Heart right ventricle (tissue), 16 donors: ENCODE measurements at regions not wholly inside any gene's neighbourhood (a gene's known extent, or its start where the extent isn't known, plus 50 kb on each side); places are given as distances from the start of the nearest gene placed in this dataset.
A peak's percentile ranks its signal among the peaks of the same experiment; 100 is the strongest.
"Not testable (repeated sequence)": the region's sequence is repeated elsewhere in the genome, so short reads cannot be mapped to it uniquely, and the experiment has no call there.

Experiments
- ATAC-seq, 8 donors: fragments of 200-7000 bp; cut with Tn5 transposase; one replicate each; pipeline ENCODE4 v1.9.1; 2020; ENCODE audit warnings: mild to moderate bottlenecking in 8 of 8, moderate library complexity in 8 of 8, moderate number of reproducible peaks in 1 of 8
- DNase-seq, 2 donors: peaks; one replicate each; pipeline ENCODE4 v3.0.0-alpha.2; 2020
- H3K27ac ChIP-seq, 10 donors: fragments of 200-600 bp; sonication (generic) in 2 of 10; one replicate each; pipeline versions ENCODE4 v1.5.0 to v1.8.0; 2020 to 2022; ENCODE audit warnings: mild to moderate bottlenecking in 3 of 10
- H3K27me3 ChIP-seq, 7 donors: fragments of 200-600 bp; one replicate each; pipeline ENCODE4 v1.8.0; 2021 to 2022; ENCODE audit warnings: mild to moderate bottlenecking in 2 of 7
- H3K36me3 ChIP-seq, 9 donors: fragments of 200-600 bp; sonication (generic) in 1 of 9; one replicate each; pipeline versions ENCODE4 v1.5.0 to v1.8.0; 2020 to 2022; ENCODE audit warnings: mild to moderate bottlenecking in 2 of 9
- H3K4me1 ChIP-seq, 9 donors: fragments of 200-600 bp; sonication (generic) in 1 of 9; one replicate each; pipeline versions ENCODE4 v1.5.0 to v1.8.0; 2020 to 2022; ENCODE audit warnings: mild to moderate bottlenecking in 4 of 9
- H3K4me3 ChIP-seq, 10 donors: fragments of 200-600 bp; sonication (generic) in 2 of 10; one replicate each; pipeline versions ENCODE4 v1.5.0 to v1.8.0; 2020 to 2022; ENCODE audit warnings: mild to moderate bottlenecking in 7 of 10, moderate library complexity in 2 of 10
- H3K9me3 ChIP-seq, 11 donors: fragments of 200-600 bp in 10 of 11; sonication (generic) in 2 of 11; one replicate each; pipeline versions ENCODE4 v1.5.0 to v1.8.0; 2013 to 2022; ENCODE audit warnings: mild to moderate bottlenecking in 2 of 11, control low read depth in 1 of 11, moderate library complexity in 1 of 11
- CTCF ChIP-seq, 9 donors: fragments of 200-600 bp; sonication (generic) in 2 of 9; IDR thresholded peaks; one replicate each; pipeline versions ENCODE4 v1.5.0 to v1.8.0; 2021 to 2022; ENCODE audit warnings: antibody characterized with exemption in 9 of 9, mild to moderate bottlenecking in 5 of 9, moderate library complexity in 1 of 9
- WGBS, 2 donors: extraction: QIAGEN DNeasy Blood & Tissue Kit; methylation state at CpG; one replicate each; pipeline ENCODE4 v1.1.7; 2013; ENCODE audit warnings: inconsistent platforms in 1 of 2; 5-methylcytosine and 5-hydroxymethylcytosine counted together
- intact Hi-C, 10 donors: fragments of 100-400 bp; cut with DNase I; formaldehyde crosslinking; loops; one replicate each; pipeline versions ENCODE4 v1.11.1 to v1.14.2; 2022
- donor health status: Arrhythmogenic right ventricular cardiomyopathy.
- donor health status: ischemic (EF 13 %, LVEDD 7.1; RV severe dilation, severe dysfunction).
- donor health status: healthy with polysubstance abuse.
- donor health status: DM: no; HTN: yes; CAD: no.
- donor health status: DM: no; HTN: no; CAD: no.
- donor health status: ischemic (EF 25% LVEDD 6.9; RV normal size, moderate dysfunction).
- donor health status: ischemic (EF 25% LVEDD 5.7; RV mildly dilated, moderate dysfunction).
- donor health status: healthy.
- donor health status: DM: yes; HTN: yes; CAD: no.
- donor health status: Ischemic cardiomyopathy.
- donor health status: ischemic (EF 35%, LVEDD 5.7; RV mildly dilated, moderate dysfunction).
- donor health status: nonischemic (EF 11% LVEDD 7.7; RV severe dilation, severe dysfunction).
- donor health status: DM: yes; HTN: yes; CAD: no.
- donor health status: PGD.
- donor health status: ischemic (EF 29% LVEDD 5.4; RV normal size, mild dysfunction).
- donor health status: nonischemic (EF 23%, LVEDD 6.1; RV moderate dilation, normal function).

GRCh38 chr14:105581551-105582341 is 55.4 kb downstream of the TMEM121 start:
- Histone ChIP-seq H3K9me3 (no peaks in the 10 kb centered on the region), H3K36me3 (no peaks in the 10 kb centered on the region), H3K27me3 (no peaks in the 10 kb centered on the region), H3K27ac (no peak overlapping the region), H3K4me3 (no peak overlapping the region), H3K4me1 (no peaks in the 10 kb centered on the region)
- intact Hi-C loops = loop anchor here in 3 of 10 donors (2.0 kb wide), 1 partner anchor 119 kb away; no protein-coding TSS in a partner anchor
- no peak for TF ChIP-seq CTCF (IDR thresholded peaks at IDR 0.05)
- ATAC-seq = no peak
- WGBS, 2 donors = 75 to 76% methylated on average over 15 of the region's 15 CpGs
- no peak for DNase-seq

- intact Hi-C loops = loop anchor here in 3 of 10 donors (2.0 kb wide), 1 partner anchor 118 kb away; no protein-coding TSS in a partner anchor
- TF ChIP-seq CTCF (IDR thresholded peaks at IDR 0.05) = no peak
- H3K4me1 ChIP-seq = no peaks in the 10 kb centered on the region
- 80 to 83% methylated on average over 4 of the region's 4 CpGs for WGBS, 2 donors
- no peaks in the 10 kb centered on the region for H3K9me3 ChIP-seq
- DNase-seq (no peak), ATAC-seq (peak in 7 of 8 donors; percentile 22 to 82 (median 57))
- no peaks in the 10 kb centered on the region for H3K36me3 ChIP-seq
- no peak overlapping the region for H3K4me3 ChIP-seq
- no peak overlapping the region for H3K27ac ChIP-seq
- H3K27me3 ChIP-seq = no peaks in the 10 kb centered on the region
These were observed 56.3 kb downstream of the TMEM121 start for GRCh38 chr14:105582639-105583038.

GRCh38 chr14:105583914-105584313 is 57.5 kb downstream of the TMEM121 start:
- not testable (repeated sequence) for ATAC-seq, DNase-seq, H3K9me3 ChIP-seq, H3K4me1 ChIP-seq, H3K27ac ChIP-seq, H3K36me3 ChIP-seq, H3K27me3 ChIP-seq, H3K4me3 ChIP-seq
- intact Hi-C loops = loop anchor here in 3 of 10 donors (2.0 kb wide), 1 partner anchor 117 kb away; no protein-coding TSS in a partner anchor
- WGBS, 2 donors = 90 to 94% methylated on average over 9 of the region's 13 CpGs

GRCh38 chr14:105585290-105585689 is 58.9 kb downstream of the TMEM121 start:
- H3K36me3 ChIP-seq, H3K27ac ChIP-seq: not testable (repeated sequence)

DNA sequence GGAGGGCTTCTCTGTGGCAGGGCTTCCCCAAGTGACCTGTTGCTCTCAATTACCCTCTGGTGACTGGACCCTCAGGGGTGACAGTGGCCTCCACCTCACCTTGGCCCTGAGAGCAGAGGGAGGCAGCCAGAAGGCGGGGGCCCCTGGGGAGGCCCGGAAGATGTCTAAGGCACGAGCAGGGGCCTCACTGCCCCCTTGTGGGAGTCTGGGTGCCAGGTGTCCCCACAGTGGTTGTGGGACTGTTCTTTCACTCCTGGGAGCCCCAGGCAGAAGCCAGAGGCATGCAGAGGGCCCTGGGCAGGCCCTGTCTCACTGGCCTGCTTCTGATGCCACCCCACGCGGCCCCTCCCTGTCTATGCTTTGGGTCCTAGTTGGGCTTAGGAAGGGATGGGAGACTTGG is 59.3 kb downstream of the TMEM121 start:
- not testable (repeated sequence) for H3K27ac ChIP-seq

More at GRCh38 chr14:105585290-105585689, 58.9 kb downstream of the TMEM121 start:
- DNase-seq, H3K4me3 ChIP-seq, H3K27me3 ChIP-seq, H3K4me1 ChIP-seq, H3K9me3 ChIP-seq, ATAC-seq: not testable (repeated sequence)
- WGBS, 2 donors = 77 to 91% methylated on average over 2 of the region's 2 CpGs
- intact Hi-C loops = loop anchor here in 5 of 10 donors (5.0 kb wide), 1 partner anchor 122 kb away; no protein-coding TSS in a partner anchor

GRCh38 chr14:105586144-105586872 is 59.9 kb downstream of the TMEM121 start:
- not testable (repeated sequence) for H3K27me3 ChIP-seq, H3K9me3 ChIP-seq, H3K27ac ChIP-seq, H3K4me3 ChIP-seq, ATAC-seq, H3K4me1 ChIP-seq, DNase-seq, H3K36me3 ChIP-seq
- 70 to 77% methylated on average over 10 to 13 of the region's 16 CpGs for WGBS, 2 donors
- intact Hi-C loops = loop anchor here in 5 of 10 donors (5.0 kb wide), 1 partner anchor 121 kb away; no protein-coding TSS in a partner anchor

More for the DNA sequence above, 59.3 kb downstream of the TMEM121 start:
- H3K9me3 ChIP-seq, H3K36me3 ChIP-seq, H3K4me1 ChIP-seq, DNase-seq, H3K4me3 ChIP-seq, ATAC-seq, H3K27me3 ChIP-seq: not testable (repeated sequence)
- WGBS, 2 donors = 69 to 74% methylated on average over 5 of the region's 5 CpGs
- intact Hi-C loops = loop anchor here in 5 of 10 donors (5.0 kb wide), 1 partner anchor 122 kb away; no protein-coding TSS in a partner anchor

GRCh38 chr14:105587034-105587433 is 60.7 kb downstream of the TMEM121 start:
- H3K27ac ChIP-seq, H3K4me1 ChIP-seq, DNase-seq, ATAC-seq, H3K36me3 ChIP-seq, H3K27me3 ChIP-seq, H3K4me3 ChIP-seq, H3K9me3 ChIP-seq: not testable (repeated sequence)
- 87 to 92% methylated on average over 8 to 9 of the region's 19 CpGs for WGBS, 2 donors
- intact Hi-C loops = loop anchor here in 5 of 10 donors (5.0 kb wide), 1 partner anchor 120 kb away; no protein-coding TSS in a partner anchor

- H3K9me3 ChIP-seq, H3K4me3 ChIP-seq, H3K27ac ChIP-seq, H3K27me3 ChIP-seq, DNase-seq, ATAC-seq, H3K36me3 ChIP-seq, H3K4me1 ChIP-seq: not testable (repeated sequence)
- intact Hi-C loops = loop anchor here in 5 of 10 donors (5.0 kb wide), 1 partner anchor 120 kb away; no protein-coding TSS in a partner anchor
- WGBS, 2 donors = 90 to 91% methylated on average over 35 to 36 of the region's 37 CpGs
These were observed 61.3 kb downstream of the TMEM121 start for GRCh38 chr14:105587482-105588235.
